HG02885 (cell line): ENCODE measurements at regions not wholly inside any gene's neighbourhood (a gene's known extent, or its start where the extent isn't known, plus 50 kb on each side); places are given as distances from the start of the nearest gene placed in this dataset.

Source experiments
- ATAC-seq: cut with Tn5 transposase; IDR thresholded peaks from one replicate; pipeline ENCODE4 v1.9.1; 2021; ENCODE audit warnings: mild to moderate bottlenecking; ENCODE audit not compliant: unreplicated experiment, poor library complexity

DNA sequence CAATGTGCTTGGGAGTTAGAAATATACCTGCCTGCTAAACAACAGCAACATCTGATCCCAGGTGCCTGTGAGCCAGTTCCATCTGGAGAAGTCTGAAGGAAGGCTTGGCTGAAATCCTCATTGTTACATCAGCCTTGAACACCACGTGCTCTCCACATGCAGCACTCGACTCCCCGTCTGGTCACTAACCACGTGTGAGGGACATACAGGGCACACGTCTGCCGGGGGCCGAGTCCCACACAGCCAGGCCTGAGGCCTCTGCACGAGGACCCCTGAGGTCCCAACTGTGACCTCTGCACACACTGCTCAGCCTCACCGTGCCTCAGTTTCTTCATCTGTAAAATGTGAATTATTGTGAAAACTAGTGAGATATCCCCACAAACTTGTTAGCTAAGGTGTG is 236.5 kb upstream of the SALL3 start:
- ATAC-seq: no peak

DNA sequence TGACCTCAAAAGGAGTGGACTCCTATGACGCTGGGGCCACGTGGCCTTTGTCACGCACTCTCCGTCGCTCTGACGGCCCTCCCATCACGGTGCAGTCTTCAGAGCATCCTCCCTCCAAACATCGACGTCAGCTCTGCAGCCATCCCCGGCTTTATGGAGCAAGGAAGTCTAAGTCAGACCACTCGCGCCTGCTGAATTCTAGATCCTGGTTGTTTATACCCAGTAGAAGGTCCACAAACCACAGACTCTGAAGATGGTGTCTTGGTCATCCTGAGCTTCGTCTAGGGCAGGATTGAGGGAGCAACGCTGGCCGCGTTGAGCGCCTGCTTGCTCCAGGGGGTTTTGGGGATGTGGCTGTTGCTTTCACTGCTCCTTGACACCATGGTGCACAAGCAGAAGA is 228.0 kb upstream of the SALL3 start:
- ATAC-seq: no peak

DNA sequence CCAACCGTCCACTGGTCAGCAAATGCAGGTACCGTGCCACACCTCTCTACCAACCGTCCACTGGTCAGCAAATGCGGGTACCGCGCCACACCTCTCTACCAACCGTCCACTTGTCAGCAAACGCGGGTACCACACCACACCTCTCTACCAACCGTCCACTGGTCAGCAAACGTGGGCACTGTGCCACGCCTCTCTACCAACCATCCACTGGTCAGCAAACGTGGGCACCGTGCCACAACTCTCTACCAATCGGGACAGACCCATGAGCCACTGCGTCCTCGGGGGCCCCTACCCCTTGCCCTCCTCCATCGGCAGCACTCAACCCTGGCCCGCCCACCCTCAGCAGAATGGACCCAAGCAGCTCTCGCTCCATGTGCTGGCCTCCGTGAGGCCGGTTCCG is 226.4 kb upstream of the SALL3 start:
- ATAC-seq: no peak

DNA sequence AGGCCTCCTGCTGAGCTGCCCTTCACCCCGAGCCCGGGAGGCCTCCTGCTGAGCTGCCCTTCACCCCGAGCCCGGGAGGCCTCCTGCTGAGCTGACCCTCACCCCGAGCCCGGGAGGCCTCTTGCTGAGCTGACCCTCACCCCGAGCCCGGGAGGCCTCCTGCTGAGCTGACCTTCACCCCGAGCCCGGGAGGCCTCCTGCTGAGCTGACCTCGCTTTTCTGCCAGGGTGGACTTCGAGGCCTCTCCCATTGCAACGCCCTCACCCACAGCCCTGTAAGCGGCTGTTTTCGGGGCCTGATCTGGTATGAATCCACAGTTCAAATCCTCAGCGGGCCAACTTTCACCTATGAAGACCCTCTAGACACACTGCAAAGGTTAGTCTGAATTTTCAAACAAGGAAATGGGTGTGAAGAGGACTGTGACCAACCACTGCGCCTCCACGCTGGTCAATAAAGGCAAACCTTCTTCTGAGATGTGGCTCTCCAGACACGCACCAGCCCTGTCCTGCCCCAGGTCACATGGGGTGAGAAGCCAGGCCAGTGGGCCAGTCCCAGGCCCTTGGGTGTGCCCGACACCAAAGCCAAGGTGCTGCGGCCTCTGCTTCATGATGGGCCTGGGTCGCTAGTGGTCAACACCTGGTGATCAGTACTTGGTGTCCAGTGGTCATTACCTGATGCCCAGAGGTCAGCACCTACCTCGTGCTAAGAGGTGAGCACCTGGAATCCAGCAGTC is 225.1 kb upstream of the SALL3 start:
- no peak for ATAC-seq

DNA sequence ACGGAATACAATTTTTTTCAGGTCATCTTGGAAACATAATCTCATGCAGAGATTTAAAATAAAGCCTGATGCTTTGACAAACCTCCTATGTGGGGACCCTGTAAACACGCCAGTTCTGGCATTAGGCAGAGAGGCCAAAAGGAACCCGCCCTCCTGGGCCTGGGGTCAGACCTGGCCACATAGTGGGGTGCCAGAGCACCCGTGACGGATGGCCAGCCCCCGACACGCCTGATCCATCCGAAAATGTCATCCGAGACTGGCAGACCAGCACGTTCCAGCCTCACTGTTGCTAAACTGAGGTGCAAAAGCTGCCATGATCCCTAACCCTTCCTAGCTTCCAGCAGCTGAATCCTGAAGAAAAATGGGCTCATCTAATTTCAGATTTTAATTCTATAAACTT is 222.6 kb upstream of the SALL3 start:
- ATAC-seq: no peak

DNA sequence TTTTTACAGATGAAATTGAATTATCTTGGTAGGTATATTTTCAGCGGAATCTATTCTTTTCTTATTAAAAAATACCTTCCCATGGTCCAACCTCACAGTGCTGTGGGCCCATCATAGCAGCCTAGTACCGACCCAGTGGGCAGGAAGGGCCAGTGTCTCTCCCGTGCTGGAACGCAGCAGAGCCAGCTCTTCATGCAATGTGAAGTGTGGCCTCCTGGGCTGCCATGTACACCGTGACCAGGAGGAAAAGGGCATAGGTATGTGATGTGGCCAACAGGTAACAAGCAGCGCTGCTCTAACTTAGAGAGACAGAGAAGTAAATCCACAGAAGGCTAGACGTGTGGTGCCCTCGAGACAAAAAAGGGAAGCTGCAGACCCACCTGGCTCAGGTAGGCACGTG is 221.1 kb upstream of the SALL3 start:
- ATAC-seq: no peak

DNA sequence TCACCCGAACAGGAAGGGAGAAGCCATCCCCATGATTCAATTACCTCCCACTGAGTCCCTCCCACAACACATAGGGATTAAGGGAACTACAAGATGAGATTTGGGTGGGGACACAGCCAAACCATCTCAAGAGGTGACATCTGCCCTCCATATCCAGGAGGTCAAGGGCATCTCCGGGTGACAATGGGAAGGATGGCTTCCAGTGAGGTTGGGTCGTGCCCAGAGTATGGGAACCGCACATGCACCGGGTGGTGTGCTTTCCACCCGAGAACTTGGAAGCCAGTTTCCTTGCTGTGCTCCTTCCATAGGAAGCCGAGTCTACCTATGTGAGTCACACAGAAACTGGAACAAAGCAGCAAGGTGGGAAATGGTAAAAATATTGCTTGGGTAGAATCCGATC is 216.9 kb upstream of the SALL3 start:
- ATAC-seq: no peak

DNA sequence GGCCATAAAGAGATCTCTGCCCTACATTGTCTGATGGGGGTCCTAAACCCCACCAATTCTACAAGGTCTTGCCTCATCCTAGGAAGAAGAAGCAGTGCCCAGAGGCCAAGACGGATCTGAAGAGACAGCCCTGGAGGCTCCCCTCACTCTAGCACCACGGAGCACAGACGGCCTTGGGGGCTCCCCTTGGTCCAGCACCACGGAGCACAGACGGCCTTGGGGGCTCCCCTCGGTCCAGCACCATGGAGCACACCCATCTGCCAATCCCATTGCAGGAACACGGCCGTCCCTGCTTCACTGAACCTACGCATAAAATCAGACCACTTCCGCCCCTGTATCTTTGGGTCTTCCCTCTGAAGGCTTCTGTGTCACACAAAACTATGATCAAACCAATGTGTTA is 215.1 kb upstream of the SALL3 start:
- ATAC-seq: no peak

DNA sequence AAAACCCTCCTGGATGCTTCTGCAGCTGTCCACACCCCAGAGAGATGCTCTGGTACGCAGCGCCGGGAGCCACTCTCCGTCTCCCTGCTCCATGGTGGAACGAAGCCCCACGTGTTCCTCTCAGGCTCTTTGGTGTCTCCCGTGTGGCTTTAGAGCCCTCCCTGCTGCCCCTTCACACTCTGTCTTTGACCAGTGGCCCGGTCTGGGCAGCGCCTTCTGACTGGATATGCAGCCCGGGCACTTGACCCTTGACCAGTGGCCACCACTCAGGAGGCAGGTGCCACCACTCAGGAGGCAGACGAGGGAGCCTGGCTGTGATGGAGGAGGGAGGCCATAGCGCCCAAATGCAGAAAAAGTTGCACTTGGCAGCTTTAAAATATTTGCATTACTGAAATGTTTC is 214.5 kb upstream of the SALL3 start:
- ATAC-seq: no peak

DNA sequence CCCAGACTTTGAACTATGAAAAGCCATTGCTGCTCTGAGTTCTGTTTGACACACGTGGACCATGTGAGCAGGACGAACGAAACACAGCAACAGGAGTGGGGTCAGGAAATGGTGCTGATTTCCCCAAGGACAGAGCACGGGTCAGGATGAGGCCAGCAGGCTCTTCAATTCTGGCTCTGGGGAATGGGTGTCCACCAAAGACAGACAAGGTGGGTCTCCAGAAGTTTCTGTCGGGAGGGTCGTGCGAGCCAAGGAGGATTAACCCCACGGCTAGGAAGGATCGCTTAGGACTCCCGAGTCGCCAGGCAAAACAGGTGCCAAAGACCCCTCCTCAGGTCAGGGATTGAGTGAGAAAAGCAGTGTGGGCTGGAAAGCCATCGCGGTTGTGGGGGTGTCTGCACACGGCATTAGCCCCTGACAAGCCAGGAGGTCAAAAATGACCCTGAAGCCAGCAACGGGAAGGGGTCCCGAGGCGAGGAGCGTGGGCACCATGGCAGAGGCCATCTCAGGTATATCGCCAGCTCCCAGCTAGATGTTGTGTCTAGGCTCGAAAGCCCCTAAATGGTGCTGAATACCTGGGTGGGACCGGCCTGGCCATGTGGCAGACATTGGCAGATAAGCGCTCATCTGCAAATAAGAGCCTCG is 213.9 kb upstream of the SALL3 start:
- no peak for ATAC-seq

DNA sequence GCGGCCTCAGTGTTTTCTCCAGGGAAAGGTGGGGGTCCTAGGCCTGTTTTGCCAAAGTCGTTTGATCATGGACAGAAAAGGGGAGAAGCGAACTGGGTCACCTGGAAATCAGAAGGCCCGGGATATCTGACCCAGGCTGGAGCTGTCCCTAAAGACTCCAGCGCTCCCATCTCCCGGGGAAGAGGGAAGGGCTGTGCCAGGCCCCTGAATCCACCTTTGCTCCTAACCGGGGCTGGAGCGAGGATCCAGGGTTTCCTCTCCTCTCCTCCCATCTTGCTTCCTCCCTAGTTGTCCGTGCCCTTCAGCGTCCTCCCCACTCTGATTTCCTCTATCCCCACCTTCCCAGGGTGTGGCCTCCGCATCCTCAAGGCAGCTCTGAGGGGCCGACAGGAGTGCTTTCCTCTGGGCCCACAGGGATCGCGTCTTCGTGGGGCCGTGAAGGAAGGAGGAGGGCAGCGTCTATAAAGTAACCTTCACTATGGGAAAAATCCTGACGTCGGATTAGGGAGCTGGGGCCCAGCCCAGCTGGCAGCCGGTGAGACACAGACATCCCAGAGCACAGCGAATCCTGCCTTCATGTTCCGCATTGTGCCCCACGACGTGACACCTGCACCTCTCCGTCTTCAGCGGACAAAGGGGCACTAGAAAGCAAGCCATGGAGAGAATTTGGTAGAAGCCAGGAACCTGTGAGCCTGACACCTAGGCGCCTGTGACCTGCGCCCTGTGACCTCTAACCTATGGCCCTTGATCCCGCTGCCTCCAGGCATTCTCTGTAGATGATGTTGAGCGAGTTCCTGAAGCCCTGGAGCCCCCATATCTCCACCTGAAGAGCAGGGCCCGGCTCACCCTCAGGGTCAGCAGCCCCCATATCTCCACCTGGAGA is 212.7 kb upstream of the SALL3 start:
- ATAC-seq: no peak

DNA sequence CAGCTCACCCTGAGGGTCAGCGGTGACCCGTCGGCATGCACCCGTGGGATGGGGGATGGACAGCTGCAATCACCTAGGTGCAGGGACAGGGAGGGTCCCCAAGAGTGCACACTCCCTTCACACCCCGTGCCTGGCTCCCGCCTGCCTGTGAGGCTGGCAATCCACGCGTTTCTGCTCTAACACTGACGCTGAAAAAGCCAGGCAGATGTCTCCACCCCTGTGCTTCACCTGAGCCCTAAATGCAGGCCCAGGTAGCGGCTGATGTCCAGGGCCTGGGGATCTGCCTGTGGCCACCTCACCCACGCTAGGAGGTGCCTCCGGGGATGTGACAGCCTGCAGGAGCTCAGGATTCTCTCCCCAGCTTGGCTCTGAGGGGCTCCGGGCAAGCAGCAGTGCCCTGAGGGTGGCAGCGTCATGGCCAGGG is 212.0 kb upstream of the SALL3 start:
- no peak for ATAC-seq

DNA sequence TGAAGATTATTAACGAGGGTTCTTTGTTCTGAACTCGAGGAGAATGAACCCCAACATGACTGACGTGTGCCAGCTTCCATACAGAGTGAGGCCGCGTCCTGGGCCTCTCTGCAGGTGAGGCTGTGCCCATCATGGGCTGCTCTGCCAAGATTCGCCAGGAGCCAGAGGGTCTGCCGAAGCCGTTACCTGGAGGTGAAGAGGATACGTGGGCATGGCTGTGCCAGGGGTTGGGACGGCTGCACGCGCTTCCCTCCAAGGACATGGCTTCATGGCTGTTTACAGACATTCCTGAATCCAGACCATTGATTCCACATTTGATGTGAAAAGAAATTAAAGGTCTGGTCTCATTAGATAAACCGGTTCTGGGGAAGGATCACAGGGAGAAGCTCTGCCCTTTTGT is 211.4 kb upstream of the SALL3 start:
- no peak for ATAC-seq

DNA sequence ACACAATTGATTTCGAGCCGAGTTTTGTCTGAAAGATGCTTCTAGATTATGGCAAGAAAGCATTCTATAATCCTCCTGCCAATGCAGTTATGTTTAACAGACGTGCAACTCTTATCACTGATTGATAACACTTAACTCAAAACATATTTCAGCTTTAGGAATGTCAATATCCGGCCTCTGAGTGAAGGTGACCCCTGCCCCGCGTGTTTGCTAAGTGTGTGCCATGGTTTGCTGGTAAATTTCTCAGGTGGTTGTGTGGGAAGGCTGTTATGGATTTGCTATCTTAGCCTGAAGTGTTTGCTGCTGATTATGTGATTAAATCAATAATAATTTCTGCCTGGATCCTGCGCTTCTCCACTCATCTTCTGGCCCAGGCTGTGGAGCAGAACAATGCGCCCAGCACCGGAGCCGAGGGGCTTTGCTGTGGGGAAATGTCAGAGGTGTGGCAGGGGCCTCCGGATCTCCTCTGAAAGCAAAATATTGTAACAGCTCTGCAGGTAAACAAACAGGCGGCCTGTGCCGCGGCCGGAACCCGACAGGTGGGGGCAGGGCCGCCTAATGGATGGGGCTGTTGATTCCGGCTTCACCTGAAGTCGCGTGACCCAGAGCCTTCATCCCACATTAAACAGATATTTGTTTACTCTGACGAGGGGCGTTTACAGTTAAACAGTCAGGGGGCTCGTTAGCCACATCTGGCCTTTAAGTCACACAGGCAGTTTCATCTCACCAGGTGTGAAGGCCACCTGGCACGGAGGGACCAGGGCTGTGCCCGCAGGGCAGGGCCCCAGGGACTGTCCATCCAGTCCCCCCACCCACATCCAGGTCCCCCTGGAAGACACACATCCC is 210.7 kb upstream of the SALL3 start:
- ATAC-seq: no peak

DNA sequence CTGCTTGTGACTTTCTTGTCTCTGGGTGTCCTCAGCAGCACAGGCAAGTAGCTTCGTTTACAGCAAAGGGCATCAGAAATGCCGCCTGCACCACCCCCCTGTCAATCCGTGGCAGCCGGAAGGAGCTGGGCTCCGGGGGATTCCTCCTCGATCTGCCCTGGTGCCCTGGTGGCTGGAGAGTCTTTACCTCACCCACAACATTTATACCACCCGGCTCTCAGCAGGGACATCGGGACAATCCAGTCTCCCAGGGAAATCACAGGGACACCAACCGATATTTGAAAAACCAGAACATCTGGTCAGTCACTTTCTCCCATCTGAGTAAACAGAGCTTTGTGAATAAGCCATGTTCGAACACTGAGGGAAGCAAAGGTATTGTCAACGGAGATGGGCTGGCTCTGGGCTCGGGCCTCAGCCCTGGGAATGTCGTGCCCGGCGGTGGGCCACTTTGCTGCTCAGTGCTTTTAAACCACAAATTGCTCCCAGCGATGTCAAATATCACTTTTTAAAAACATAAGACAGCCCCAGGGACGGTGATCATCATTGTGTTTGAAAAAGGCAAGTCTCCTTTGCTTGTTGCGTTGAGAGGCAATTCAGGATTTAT is 210.0 kb upstream of the SALL3 start:
- no peak for ATAC-seq

DNA sequence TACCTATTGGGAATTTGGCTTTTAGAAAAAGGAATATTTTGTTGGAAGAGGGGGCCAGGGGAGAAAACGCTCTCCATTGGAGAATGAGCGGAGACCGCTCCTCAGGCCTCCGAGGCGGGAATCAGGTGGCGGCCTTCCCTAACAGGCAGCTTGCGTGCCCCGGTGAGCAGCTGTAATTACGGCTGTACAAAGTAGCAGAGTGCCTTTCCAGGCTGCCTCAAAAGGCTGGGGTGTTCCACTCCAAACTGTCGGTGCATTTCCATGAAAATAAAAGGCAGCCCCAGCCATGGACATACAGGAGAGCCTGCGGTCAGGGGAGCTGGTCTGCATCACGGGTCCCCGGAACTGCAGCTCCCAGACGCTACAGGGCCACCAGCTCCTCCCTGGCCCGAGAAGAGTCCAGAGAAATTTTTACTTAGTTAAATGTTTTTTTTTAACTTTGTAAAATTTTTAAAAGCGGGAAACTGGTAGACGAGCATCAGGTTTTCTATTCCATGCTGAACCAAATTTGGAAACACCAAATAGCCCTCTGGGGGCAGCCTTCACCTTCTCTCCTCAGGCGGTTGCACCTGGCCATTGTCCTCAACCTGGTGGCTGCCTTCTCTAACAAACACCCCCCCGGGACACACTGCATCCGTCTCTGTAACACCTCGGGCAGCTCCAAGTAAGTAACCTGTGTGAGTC is 209.3 kb upstream of the SALL3 start:
- ATAC-seq: no peak

DNA sequence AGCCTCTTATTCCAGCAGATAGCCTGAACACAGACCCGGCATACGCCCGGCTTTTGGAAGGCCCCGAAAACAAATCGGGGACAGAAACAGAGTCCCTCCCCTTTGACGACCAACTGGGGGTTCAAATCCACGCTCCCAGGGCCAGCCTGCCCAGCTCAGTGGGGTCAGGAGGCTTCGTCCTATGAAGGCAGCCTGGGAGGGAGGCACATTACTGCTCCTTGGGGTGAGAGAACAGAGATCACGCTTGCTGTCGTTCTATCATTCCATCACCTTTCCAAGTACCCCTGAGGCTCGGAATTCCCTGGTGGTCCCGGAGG is 208.8 kb upstream of the SALL3 start:
- no peak for ATAC-seq

DNA sequence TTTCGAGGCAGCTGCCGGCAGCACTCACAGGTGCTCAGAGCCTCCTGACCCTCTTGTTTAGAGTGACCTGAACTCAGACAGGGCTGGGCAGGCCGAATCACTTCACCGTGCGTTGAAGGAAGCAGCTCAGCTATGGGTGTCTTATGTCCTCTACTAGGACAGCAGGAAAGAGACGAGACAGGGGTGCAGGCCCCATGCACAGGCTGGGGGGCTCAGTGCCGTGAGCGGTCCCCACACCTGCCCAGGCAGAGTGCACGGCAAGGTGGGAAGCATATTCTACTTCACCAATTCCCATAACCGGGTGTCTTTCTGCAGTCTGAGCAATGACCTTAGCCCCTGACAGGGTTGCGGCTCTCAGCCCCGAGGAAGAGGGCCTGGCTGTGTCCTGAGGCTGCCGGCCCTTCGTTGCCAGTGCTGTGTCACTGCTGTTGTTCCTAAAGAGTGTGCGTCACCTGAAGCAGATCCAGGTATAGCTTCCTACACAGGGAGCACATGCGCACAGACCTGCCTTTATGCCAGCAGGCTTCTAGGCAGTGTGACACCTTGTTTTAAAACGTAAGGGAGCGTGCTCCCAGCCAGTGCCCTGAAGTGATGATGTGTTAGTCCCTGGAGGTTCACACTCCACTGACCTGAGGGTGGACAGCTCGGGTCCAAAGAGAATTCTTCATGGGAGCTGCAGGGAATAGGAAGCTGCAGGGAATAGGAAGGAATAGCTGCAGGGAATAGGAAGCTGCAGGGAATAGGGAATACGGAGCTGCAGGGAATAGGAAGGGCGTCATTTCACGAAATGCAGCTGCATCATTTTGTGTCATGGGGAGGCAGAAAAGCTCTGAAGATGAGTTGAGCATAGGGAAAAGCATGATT is 207.9 kb upstream of the SALL3 start:
- ATAC-seq: no peak
